ENCODE measurements at regions not wholly inside any gene's neighbourhood (a gene's known extent, or its start where the extent isn't known, plus 50 kb on each side); places are given as distances from the start of the nearest gene placed in this dataset.
"Not testable (repeated sequence)": the region's sequence is repeated elsewhere in the genome, so short reads cannot be mapped to it uniquely, and the experiment has no call there.

DNA sequence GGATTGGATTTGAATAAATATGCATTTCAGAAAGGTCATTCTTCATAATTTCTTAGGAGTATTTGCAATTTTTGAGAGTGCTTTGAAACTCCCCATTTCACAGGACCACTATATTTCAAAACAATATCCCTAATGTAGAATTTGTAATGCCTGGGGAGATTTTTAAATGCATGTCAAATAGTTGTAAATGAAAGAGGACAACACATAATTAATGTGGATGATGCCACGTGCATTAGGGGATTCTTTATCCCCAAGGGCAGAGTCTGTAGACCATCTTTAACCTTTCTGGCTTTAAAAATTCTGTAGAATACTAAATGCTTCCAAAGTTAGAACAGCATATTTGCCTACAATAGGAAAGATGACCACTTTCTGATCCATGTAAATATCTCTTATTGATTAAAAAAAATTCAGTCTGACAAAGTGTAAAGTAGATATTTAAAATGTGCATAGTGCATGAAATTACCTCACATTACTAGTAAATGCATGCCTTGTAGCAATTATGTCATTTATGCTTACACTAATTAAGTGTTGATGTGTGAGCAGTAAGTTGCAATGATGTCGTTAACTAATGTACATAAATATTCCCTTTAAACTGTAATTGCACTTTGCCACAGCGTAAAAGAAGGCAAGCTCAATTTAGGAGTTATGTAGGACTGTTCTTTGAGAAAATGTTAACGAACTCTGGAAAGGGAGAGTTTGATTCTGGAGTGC, 416.1 kb downstream of the PSAT1 start:
- no peak for DNase-seq (ENCODE audit: low read depth in 4 of 4, low spot score in 1 of 4)

DNA sequence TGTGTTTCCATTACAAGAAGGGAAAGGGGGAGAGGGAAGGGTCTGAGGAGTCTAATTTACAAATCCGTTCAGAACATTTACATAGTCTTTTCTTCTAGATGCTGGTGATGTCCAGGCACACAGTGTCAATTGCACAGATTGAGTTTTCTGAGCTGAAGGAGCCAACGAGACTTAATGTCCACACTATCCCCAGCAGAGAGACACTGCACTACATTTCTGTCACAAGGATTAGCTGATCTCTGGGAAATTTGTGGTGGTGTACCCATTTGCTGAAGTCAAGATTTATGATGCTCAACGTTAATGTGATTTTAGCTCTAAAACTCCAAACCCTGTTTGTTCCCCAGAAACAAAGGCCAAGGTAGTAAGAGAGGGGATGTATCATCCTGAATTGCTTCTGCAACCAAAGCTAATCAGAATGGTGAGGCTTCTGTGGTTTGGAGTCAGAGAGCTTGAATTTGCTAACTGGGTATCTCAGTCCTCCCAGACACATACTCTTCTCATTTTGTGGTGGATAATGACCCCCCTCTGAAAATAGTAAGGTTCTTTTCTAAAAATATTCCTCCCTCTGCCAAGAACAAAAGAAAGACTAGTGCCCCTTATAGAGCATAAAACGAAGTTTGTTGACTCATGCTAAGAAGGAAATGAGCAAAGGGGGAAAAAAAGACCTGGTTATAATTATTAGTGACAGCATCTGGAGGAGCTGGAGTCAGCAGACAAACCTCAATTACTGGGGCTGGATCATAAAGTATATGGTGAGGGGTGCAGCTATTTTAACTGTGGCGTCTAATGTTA, 416.9 kb downstream of the PSAT1 start:
- no peak for DNase-seq (ENCODE audit: low read depth in 4 of 4, low spot score in 1 of 4)

DNA sequence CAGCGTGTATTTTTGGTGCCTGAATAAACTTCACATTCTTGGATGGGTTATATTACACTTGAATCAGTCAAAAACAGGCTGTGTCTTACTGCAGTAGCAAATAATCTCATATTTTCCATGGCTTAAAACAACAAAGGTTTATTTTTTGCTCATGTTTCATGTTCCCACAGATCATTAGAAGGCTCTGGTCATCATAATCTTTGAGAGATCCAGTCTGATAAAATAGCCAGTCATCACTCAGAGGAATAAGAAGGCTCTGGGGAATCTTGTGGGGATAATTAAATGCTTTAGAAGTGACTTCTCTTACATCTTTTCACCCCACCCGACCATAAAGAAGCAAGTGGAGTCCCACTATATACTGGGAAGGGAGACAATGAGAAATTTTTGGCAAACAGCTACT, 417.7 kb downstream of the PSAT1 start:
- DNase-seq (ENCODE audit: low read depth in 4 of 4, low spot score in 1 of 4) = no peak

DNA sequence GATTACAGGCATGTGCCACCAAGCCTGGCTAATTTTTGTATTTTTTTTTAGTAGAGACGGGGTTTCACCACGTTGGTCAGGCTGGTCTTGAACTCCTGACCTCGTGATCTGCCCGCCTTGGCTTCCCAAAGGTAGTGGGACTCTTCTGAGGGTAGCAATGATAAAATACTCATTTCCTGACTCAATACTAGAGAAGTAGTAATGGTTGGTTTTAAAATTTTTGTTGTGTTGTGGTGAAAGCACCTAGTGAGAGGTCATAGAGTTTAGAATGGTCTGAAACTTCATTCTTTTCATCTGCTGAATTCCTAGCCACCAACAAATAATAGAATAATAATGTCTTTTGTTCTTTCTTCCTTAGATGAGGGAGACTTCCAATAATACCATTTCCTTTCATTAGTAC, 422.1 kb downstream of the PSAT1 start:
- DNase-seq (ENCODE audit: low read depth in 4 of 4, low spot score in 1 of 4) = not testable (repeated sequence)

DNA sequence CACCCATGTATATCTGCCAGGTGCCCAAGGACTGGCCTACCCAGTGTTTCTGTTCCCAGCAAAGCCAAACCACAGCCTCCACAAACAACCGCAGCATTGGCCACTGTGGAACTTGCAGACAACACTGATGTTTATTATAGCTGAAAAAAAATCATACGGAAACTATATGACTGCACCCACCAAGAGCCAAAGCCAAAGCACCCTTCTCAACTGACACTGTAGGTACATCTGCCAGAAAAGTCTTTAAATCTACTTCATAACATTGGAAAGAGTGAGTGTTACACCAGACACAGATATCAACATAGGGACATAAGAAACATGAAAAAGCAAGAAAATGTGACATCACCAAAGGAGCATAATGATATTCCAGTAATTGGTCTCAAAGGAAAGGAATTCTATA, 428.0 kb downstream of the PSAT1 start:
- no peak for DNase-seq (ENCODE audit: low read depth in 4 of 4, low spot score in 1 of 4)

DNA sequence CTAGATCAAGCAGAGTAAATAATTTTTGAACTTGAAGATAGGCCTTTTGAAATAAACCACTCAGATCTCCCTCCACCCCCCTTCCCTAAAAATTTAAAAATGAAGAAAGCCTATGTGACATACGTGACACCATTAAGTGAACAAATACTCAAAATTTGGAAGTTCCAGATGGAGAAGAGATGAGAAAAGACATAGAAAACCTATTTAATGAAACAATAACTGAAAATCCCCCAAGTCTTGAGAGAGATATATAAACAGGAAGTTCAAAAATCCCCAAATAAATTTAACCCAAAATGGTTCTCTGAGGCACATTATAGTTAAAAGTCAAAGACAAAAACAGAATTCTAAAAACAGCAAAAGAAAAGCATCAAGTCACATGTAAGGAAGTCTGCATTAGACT, 428.6 kb downstream of the PSAT1 start:
- no peak for DNase-seq (ENCODE audit: low read depth in 4 of 4, low spot score in 1 of 4)

DNA sequence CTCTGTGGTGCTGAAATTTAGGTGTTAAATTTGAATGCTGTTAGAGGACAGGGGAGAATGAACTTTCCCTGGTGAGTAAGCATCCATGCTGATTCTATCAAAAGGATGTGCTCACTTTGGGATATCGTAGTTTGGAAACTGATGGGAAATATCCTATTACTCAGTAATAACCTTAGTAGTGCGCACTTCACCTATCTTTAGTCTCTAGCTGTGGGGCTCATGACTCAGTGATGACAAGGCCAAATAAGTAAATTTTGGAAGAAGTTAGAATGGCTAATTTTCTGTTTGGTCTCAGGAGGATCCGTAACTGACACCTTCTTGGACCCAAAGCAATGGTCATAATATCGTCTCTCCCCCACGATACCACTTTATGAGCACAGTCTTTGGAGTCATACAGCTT, 448.4 kb downstream of the PSAT1 start:
- no peak for DNase-seq (ENCODE audit: low read depth in 4 of 4, low spot score in 1 of 4)

DNA sequence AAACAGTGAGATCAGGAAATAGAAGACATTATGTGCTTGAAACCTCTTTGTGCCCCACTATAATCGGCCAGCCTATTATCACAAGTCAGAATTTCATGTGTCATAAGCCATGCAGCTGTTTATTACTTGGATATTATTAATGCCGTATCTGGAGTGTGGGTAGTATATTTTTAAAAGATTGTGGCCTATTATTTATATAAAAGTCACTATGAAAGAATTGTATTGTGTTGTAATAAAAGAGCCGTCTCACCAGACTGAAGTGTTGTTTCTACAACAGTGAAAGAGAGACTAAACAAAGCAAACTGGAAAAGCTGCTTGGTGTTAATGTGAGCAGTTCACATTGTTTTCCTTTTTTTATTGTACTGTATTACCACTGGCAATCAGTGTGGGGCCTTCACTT, 449.1 kb downstream of the PSAT1 start:
- no peak for DNase-seq (ENCODE audit: low read depth in 4 of 4, low spot score in 1 of 4)

DNA sequence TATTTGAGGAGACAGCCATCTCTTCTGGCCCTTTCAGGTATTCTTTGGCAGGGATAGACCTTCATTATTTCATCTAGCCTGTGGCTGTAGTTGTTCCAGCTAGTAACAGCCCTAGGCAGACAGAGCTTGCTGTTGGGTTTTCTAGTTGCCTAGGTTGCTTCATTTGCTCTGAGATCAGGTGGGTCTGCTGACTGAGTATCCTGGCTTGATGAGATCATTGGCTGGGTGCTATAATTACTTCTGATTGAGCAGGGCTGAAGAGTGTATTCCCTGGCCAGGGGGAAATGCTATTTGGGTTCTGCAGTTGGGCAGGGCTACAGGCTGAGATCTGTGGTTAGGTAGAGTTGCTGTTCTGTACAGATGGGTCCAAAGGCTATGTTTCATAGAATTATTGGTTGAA, 456.1 kb downstream of the PSAT1 start:
- DNase-seq (ENCODE audit: low read depth in 4 of 4, low spot score in 1 of 4) = no peak

DNA sequence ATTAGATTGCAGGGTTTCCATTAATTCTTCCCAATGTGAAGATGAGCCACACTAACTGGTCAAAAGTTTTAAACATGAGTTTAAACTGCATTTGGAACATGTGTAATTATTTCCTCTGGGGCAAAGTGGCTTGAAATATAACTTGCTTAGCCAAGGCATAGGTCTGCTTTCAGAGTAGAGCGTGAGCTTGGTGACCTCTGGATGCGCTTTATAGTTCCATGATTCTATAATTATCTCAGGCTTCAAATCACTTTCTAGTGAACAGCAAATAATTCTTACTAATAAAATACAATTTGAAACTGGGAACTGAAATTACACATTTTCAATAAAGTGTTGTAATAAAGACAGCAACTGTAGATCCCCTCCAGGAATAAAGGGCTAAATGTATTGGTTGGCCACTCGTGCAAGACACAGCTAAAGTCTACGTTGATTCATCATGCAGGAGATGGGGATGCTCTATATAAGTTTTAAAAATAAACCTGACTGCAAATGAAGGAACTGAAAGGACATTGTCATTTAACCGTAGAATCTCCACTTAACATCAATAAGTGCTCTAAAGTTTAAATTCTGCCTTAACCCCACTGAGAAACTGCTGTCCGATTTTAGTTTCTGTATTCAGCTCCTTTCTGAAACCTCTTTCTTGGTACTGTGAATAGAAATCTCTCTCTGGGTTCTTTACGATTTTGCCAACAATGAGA, 460.0 kb downstream of the PSAT1 start:
- DNase-seq (ENCODE audit: low read depth in 4 of 4, low spot score in 1 of 4) = no peak

DNA sequence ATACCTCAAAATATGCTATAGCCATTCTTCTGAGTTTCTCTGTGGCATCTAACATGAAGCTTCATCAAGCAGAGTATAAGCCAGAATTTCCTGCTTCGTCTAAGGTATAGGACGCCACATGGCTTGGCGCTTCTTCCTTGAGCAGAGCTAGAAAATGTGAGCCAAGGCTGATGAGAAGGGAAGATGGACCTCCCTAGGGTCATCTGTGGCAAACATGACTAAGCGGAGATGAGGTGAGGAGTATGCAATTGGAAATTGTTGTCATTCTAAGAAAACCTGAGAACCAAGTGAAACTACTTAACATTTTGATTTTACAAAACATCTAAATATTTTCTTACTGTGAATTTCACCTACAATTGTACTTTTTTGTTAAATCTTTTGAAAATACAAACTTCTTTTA, 466.5 kb downstream of the PSAT1 start:
- DNase-seq (ENCODE audit: low read depth in 4 of 4, low spot score in 1 of 4) = no peak

DNA sequence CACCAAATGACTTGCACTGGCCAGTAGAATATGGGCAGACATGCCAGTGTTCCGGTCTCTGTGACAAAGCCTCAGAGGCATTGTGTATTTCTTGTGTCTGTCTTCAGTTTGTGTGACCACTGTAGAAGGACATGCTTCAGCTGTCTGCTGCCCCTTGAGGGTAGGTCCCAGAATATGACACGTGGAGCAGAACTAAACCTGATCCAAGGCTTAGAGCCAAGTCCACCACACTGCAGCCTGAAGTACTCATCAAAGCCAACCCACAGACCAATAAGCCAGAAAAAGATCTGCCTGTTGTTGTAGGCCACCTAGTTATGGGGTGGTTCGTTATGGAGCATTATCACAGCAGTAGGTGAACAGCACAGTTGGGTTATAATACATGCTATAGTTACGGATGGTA, 468.9 kb downstream of the PSAT1 start:
- no peak for DNase-seq (ENCODE audit: low read depth in 4 of 4, low spot score in 1 of 4)

DNA sequence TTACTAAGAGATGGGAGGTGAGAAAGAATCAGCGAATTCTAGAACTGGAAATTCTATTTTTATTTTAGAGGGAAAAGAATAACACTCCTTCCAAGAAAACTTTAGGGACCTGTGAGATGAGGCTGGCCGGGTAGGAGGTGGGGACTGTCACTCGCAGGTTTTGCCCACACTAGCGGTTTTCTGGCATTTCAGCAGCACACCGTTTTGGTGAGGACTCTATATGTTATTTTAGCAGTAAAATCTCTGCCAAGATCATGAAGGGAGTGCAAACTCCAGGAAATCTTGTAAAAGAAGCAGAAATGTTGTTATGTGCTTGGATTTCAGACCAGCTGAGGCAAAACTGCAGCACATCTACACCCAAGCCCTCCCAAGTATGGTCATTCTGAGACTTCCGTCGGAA, 470.6 kb downstream of the PSAT1 start:
- no peak for DNase-seq (ENCODE audit: low read depth in 4 of 4, low spot score in 1 of 4)

DNA sequence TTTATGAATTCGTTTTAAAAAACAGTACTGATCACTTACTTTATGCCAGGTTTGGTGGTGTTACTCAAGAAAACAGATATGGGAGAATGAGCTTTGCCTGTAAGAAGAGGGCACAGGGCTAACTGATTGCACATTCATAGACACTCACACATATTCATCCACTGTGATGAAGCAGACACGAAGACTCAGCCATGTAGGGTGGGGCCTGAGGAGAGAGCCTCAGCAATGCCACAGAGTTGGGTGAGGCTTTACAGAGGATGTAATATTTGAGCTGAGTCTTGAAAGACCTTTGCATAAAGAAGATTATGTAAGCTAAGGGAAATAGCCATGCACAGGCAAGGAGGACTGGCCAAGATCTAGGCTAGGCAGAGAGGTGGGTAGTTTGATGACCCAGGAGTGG, 472.8 kb downstream of the PSAT1 start:
- DNase-seq (ENCODE audit: low read depth in 4 of 4, low spot score in 1 of 4) = no peak

DNA sequence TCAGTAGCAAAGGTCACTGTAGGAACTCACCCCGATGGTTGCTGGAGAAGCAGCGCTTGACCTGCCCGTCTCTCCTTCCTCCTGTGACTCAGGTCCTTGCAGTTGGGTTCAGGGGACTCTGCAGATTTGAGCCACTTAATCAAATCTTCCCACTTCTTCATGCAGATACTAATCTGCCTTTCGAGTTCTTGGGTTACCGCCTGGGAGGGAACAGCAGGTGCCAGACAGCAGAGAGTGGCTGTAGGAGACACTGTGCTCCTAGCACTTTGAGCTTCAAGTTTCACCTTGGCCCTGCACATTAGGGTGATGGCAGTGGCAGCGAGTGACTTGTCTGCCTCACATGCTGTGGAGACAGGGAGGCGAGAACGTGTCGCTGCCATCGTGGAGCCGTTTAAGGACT, 478.3 kb downstream of the PSAT1 start:
- DNase-seq (ENCODE audit: low read depth in 4 of 4, low spot score in 1 of 4) = no peak

DNA sequence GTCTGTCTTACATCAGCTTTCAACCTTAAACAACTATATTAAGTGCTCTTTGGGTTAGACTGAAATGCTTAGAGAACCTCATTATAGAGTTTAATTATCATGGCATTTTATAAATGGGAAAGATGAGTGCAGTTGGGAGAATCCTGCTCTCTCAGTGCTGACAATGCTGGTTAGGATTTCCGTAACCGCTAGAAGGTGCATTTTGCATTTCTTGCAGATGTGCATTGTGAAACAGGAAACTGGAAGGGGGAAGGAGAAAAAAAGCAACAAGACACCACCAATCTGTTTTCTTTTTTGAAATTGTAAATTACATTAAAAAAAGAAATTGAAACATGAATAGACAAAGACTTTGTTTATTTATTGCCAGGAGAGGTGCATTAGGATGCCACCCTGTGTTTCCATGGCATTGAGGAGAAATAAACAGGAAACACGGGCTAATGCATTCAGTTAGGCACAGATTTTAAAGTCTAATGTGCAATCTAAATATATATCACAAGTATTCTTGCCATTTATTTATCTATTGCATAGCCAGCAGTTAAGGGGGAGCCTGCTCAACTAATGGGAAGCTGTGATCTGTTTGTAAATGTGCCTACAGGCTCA, 478.9 kb downstream of the PSAT1 start:
- DNase-seq (ENCODE audit: low read depth in 4 of 4, low spot score in 1 of 4) = no peak

DNA sequence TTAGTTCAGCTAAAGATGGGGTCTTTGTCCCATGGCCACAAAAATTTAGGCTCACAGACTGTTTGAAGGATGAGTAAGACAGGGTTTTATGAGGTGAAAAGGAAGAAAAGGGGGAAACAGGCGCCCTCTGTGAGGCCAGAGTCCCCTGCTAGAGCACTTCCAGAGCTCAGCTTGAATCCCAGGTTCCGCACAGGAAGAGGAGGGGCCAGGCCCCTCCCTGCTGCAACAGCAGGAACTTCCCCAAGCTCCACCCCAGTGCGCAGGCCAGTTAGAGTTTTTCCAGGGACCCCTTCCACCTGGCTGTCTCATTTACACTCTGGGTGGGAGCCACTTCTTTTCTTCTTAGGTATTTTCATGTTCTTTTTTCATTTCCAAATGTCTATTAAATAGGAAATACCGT, 480.8 kb downstream of the PSAT1 start:
- DNase-seq (ENCODE audit: low read depth in 4 of 4, low spot score in 1 of 4) = no peak

DNA sequence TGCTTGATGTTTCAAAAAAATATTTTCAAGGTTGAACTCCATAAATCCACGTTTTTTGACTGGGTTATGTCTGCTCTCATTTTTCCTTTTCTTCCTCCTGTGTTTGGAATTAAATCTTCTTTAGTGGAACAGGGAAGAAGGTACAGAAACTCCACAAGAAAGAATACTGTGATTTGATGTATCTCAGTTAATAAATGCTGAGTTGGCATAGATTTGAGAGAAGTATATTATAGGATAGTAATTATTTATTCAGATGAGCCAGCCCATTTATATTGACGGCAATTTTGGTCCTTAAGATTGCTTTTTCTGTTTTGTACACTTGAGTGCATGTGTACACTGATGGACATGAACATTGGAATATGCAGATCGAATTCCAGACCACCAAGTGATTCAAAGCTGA, 481.4 kb downstream of the PSAT1 start:
- no peak for DNase-seq (ENCODE audit: low read depth in 4 of 4, low spot score in 1 of 4)

DNA sequence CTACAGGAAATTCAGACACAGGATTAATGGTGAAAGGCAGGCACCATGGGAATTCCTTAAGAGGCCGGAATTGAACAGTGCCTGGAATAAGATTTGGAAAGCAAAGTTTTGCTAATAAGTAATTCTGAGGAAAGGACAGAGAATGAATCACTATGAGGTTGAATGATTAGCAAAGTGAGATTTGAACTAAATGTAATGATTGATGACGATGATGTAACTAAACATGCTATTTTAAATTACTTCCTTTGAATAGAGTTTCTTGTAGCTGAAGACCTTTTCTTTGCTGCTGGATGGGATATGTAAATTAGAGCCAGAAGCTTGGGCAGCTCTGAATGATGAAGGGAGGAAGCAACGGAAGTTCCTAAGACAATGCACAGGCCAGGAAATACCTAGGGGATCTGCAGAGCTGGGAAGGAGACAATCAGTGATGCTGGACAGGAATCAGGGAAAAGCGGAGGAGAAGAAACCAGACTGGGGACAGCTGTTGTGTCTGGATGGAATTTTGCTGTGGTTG, 482.0 kb downstream of the PSAT1 start:
- DNase-seq (ENCODE audit: low read depth in 4 of 4, low spot score in 1 of 4) = no peak

DNA sequence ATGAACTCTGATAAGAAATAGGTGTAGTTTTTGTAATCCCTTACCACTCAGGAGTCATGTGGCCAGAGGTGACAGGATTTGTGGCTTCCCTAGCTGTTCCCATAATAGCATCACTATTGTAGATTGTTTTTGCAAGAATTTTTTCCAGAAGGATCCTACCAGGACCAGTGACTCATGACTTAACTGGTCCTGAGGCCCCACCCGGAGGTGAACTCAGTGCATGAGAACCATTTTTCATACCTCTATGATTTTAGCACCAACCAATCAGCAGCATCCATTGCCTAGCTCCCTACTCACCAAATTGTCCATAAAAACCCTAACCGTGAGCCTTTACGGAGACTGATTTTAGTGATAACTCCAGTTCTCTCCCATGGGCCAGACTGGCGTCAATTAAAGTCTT, 484.8 kb downstream of the PSAT1 start:
- no peak for DNase-seq (ENCODE audit: low read depth in 4 of 4, low spot score in 1 of 4)

DNA sequence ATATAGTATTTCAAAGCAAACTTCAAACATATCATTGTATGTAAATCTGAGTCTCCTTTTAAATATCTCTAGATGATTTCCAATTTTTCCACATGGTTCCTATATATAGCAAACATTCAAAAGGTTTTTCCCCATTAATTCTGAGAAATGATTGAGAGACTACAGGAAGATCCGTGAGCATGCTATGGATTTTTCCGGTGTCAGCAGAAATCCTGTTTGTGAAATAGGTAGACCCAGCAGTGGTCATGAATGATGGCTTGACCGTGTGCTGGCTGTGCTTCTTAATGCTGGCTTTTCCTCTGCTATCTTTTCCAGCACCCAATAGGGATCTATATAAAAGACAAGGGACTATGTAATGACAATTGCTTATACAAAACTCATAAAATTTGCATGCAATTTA, 485.3 kb downstream of the PSAT1 start:
- DNase-seq (ENCODE audit: low read depth in 4 of 4, low spot score in 1 of 4) = no peak

DNA sequence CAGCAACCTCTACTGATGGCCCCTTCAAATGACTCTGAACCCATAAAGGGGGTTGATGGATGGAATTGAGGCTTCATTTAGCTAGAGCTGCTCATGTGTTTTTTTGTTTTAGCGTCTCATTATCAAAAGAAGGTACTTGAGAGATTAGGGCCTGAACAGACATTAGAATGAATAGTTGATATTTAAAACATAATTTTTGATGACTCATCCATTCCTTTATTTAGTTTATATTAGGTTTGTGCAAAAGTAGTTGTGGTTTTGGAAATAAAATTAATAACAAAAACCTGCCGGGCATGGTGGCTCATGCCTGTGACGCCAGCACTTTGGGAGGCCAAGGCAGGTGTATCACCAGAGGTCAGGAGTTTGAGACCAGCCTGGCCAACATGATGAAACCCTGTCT, 485.9 kb downstream of the PSAT1 start:
- DNase-seq (ENCODE audit: low read depth in 4 of 4, low spot score in 1 of 4) = no peak

All from stimulated activated CD4-positive, alpha-beta T cell treated with anti-CD3 and anti-CD28 coated beads, Interleukin-1b, Interleukin-23, amount 100 ng/mL, for 24 hours (primary cell).